SK-N-MC (cell line): ENCODE measurements at regions not wholly inside any gene's neighbourhood (a gene's known extent, or its start where the extent isn't known, plus 50 kb on each side); places are given as distances from the start of the nearest gene placed in this dataset.

ENCODE experiments used
- EZH2 ChIP-seq: fragments of 200-600 bp; sonication (generic); IDR thresholded peaks from one replicate; pipeline ENCODE4 v1.6.1; 2017; ENCODE audit warnings: antibody characterized with exemption
- FOXP2 ChIP-seq: optimal IDR thresholded peaks from 2 replicates; pipeline ENCODE3; 2011; ENCODE audit warnings: mild to moderate bottlenecking, moderate library complexity; ENCODE audit not compliant: insufficient read depth; ENCODE audit errors: extremely low read length, control extremely low read depth
- POLR2AphosphoS5 ChIP-seq: IDR thresholded peaks from 2 replicates; pipeline ENCODE4 v1.6.1; 2012; ENCODE audit warnings: mild to moderate bottlenecking, low read depth, low read length, borderline replicate concordance

GRCh38 chr14:104392396-104393198 lies 187.0 kb upstream of the C14orf180 start:
- TF ChIP-seq POLR2AphosphoS5 (no peak), EZH2 (no peak), FOXP2 (no peak)
